ENCODE measurements at regions not wholly inside any gene's neighbourhood (a gene's known extent, or its start where the extent isn't known, plus 50 kb on each side); places are given as distances from the start of the nearest gene placed in this dataset.

- peaks cover 14% of the 10 kb centered on the region for H3K9me3 Mint-ChIP-seq
- no peaks in the 10 kb centered on the region for H3K36me3 Mint-ChIP-seq
- no peak overlapping the region for H3K27ac Mint-ChIP-seq
- no peaks in the 10 kb centered on the region for H3K27me3 Mint-ChIP-seq
- H3K4me1 Mint-ChIP-seq = no peaks in the 10 kb centered on the region
- no peak overlapping the region for H3K4me3 Mint-ChIP-seq
These were observed 1447.4 kb upstream of the TMEM132C start for GRCh38 chr12:126819554-126819953.

- Mint-ChIP-seq H3K4me3 (no peak overlapping the region), H3K9me3 (peaks cover 27% of the 10 kb centered on the region), H3K27me3 (peaks cover 4% of the 10 kb centered on the region), H3K27ac (no peak overlapping the region), H3K4me1 (no peaks in the 10 kb centered on the region), H3K36me3 (peaks cover 1% of the 10 kb centered on the region)
These were observed 1435.9 kb upstream of the TMEM132C start for GRCh38 chr12:126830778-126831680.

- no peak overlapping the region for H3K4me3 Mint-ChIP-seq
- peaks cover 3% of the 10 kb centered on the region for H3K27me3 Mint-ChIP-seq
- peaks cover 3% of the 10 kb centered on the region for H3K36me3 Mint-ChIP-seq
- H3K9me3 Mint-ChIP-seq = peaks cover 33% of the 10 kb centered on the region
- H3K4me1 Mint-ChIP-seq = no peaks in the 10 kb centered on the region
- H3K27ac Mint-ChIP-seq = no peak overlapping the region
These were observed 1429.3 kb upstream of the TMEM132C start for GRCh38 chr12:126837697-126838096.

- no peak overlapping the region for H3K4me3 Mint-ChIP-seq
- H3K27me3 Mint-ChIP-seq = no peaks in the 10 kb centered on the region
These were observed 1422.9 kb upstream of the TMEM132C start for GRCh38 chr12:126843915-126844669.

GRCh38 chr12:126847005-126847629 lies 1419.9 kb upstream of the TMEM132C start:
- no peak overlapping the region for H3K27ac Mint-ChIP-seq
- no peaks in the 10 kb centered on the region for H3K4me1 Mint-ChIP-seq
- no peaks in the 10 kb centered on the region for H3K27me3 Mint-ChIP-seq
- H3K36me3 Mint-ChIP-seq = no peaks in the 10 kb centered on the region
- H3K9me3 Mint-ChIP-seq = no peaks in the 10 kb centered on the region
- no peak overlapping the region for H3K4me3 Mint-ChIP-seq

More at GRCh38 chr12:126843915-126844669, 1422.9 kb upstream of the TMEM132C start:
- H3K4me1 Mint-ChIP-seq = no peaks in the 10 kb centered on the region
- no peak overlapping the region for H3K27ac Mint-ChIP-seq
- no peaks in the 10 kb centered on the region for H3K9me3 Mint-ChIP-seq
- no peaks in the 10 kb centered on the region for H3K36me3 Mint-ChIP-seq

GRCh38 chr12:126855768-126856167 lies 1411.2 kb upstream of the TMEM132C start:
- H3K4me1 Mint-ChIP-seq = no peaks in the 10 kb centered on the region
- no peaks in the 10 kb centered on the region for H3K9me3 Mint-ChIP-seq
- H3K27ac Mint-ChIP-seq = no peak overlapping the region
- H3K4me3 Mint-ChIP-seq = no peak overlapping the region
- H3K27me3 Mint-ChIP-seq = no peaks in the 10 kb centered on the region
- no peaks in the 10 kb centered on the region for H3K36me3 Mint-ChIP-seq

- Mint-ChIP-seq H3K9me3 (no peaks in the 10 kb centered on the region), H3K27me3 (no peaks in the 10 kb centered on the region), H3K4me3 (no peak overlapping the region), H3K4me1 (no peaks in the 10 kb centered on the region), H3K36me3 (no peaks in the 10 kb centered on the region), H3K27ac (no peak overlapping the region)
These were observed 1410.0 kb upstream of the TMEM132C start for GRCh38 chr12:126856958-126857357.

GRCh38 chr12:126858560-126858959 lies 1408.4 kb upstream of the TMEM132C start:
- Mint-ChIP-seq H3K27me3 (no peaks in the 10 kb centered on the region), H3K27ac (no peak overlapping the region), H3K4me3 (no peak overlapping the region), H3K9me3 (no peaks in the 10 kb centered on the region), H3K36me3 (no peaks in the 10 kb centered on the region), H3K4me1 (no peaks in the 10 kb centered on the region)

- Mint-ChIP-seq H3K9me3 (no peaks in the 10 kb centered on the region), H3K4me3 (no peak overlapping the region), H3K36me3 (no peaks in the 10 kb centered on the region), H3K27me3 (no peaks in the 10 kb centered on the region), H3K4me1 (no peaks in the 10 kb centered on the region), H3K27ac (no peak overlapping the region)
These were observed 1406.8 kb upstream of the TMEM132C start for GRCh38 chr12:126860210-126860609.

GRCh38 chr12:126862500-126862899 lies 1404.5 kb upstream of the TMEM132C start:
- H3K36me3 Mint-ChIP-seq = no peaks in the 10 kb centered on the region
- no peaks in the 10 kb centered on the region for H3K4me1 Mint-ChIP-seq
- H3K27ac Mint-ChIP-seq = no peak overlapping the region
- no peak overlapping the region for H3K4me3 Mint-ChIP-seq
- H3K9me3 Mint-ChIP-seq = no peaks in the 10 kb centered on the region
- no peaks in the 10 kb centered on the region for H3K27me3 Mint-ChIP-seq

- Mint-ChIP-seq H3K4me1 (no peaks in the 10 kb centered on the region), H3K27ac (no peak overlapping the region)
These were observed 1397.3 kb upstream of the TMEM132C start for GRCh38 chr12:126869644-126870043.

GRCh38 chr12:126873701-126874100 lies 1393.3 kb upstream of the TMEM132C start:
- Mint-ChIP-seq H3K9me3 (no peaks in the 10 kb centered on the region), H3K4me1 (no peaks in the 10 kb centered on the region), H3K4me3 (no peak overlapping the region), H3K27me3 (peaks cover 2% of the 10 kb centered on the region), H3K27ac (no peak overlapping the region), H3K36me3 (no peaks in the 10 kb centered on the region)

More at GRCh38 chr12:126869644-126870043, 1397.3 kb upstream of the TMEM132C start:
- Mint-ChIP-seq H3K4me3 (no peak overlapping the region), H3K9me3 (no peaks in the 10 kb centered on the region), H3K27me3 (no peaks in the 10 kb centered on the region), H3K36me3 (no peaks in the 10 kb centered on the region)

- Mint-ChIP-seq H3K27me3 (peaks cover 2% of the 10 kb centered on the region), H3K27ac (no peak overlapping the region), H3K9me3 (no peaks in the 10 kb centered on the region), H3K4me1 (no peaks in the 10 kb centered on the region), H3K36me3 (no peaks in the 10 kb centered on the region), H3K4me3 (no peak overlapping the region)
These were observed 1392.4 kb upstream of the TMEM132C start for GRCh38 chr12:126874427-126875026.

- Mint-ChIP-seq H3K36me3 (no peaks in the 10 kb centered on the region), H3K4me3 (no peak overlapping the region), H3K4me1 (no peaks in the 10 kb centered on the region), H3K9me3 (no peaks in the 10 kb centered on the region), H3K27me3 (peaks cover 2% of the 10 kb centered on the region), H3K27ac (no peak overlapping the region)
These were observed 1387.1 kb upstream of the TMEM132C start for GRCh38 chr12:126879842-126880241.

- H3K27ac Mint-ChIP-seq = no peak overlapping the region
- no peak overlapping the region for H3K4me3 Mint-ChIP-seq
- H3K27me3 Mint-ChIP-seq = no peaks in the 10 kb centered on the region
- H3K36me3 Mint-ChIP-seq = no peaks in the 10 kb centered on the region
- no peaks in the 10 kb centered on the region for H3K9me3 Mint-ChIP-seq
- H3K4me1 Mint-ChIP-seq = no peaks in the 10 kb centered on the region
These were observed 1383.3 kb upstream of the TMEM132C start for GRCh38 chr12:126883697-126884096.
